Mesendoderm (in vitro differentiated cells): ENCODE measurements at regions not wholly inside any gene's neighbourhood (a gene's known extent, or its start where the extent isn't known, plus 50 kb on each side); places are given as distances from the start of the nearest gene placed in this dataset.

Experiments
- DNase-seq: peaks from one replicate; pipeline ENCODE4 v3.0.0; 2013
- H2AK5ac ChIP-seq: 2 replicates; pipeline ENCODE4 v1.6.1; 2013; ENCODE audit warnings: low read length, inconsistent platforms
- H2BK120ac ChIP-seq: 2 replicates; pipeline ENCODE4 v1.6.1; 2013; ENCODE audit warnings: low read depth, mild to moderate bottlenecking, low read length, moderate library complexity, mixed read lengths
- H2BK15ac ChIP-seq: replicated peaks from 2 replicates; pipeline ENCODE4 v1.6.1; 2013; ENCODE audit warnings: low read depth, mild to moderate bottlenecking, moderate library complexity
- H2BK5ac ChIP-seq: 2 replicates; pipeline ENCODE4 v1.6.1; 2013; ENCODE audit warnings: low read length, inconsistent platforms
- H3K18ac ChIP-seq: 2 replicates; pipeline ENCODE4 v1.6.1; 2013; ENCODE audit warnings: mild to moderate bottlenecking, low read length, mixed read lengths
- H3K23ac ChIP-seq: one replicate; pipeline ENCODE4 v1.6.1; 2013; ENCODE audit warnings: low read length
- H3K27ac ChIP-seq: 2 replicates; pipeline ENCODE4 v1.5.1; 2013; ENCODE audit warnings: low read depth, mild to moderate bottlenecking, inconsistent platforms, low read length, moderate library complexity
- H3K27me3 ChIP-seq: 2 replicates; pipeline ENCODE4 v1.6.1; 2013; ENCODE audit warnings: low read length, control low read depth, mild to moderate bottlenecking, inconsistent platforms; ENCODE audit not compliant: insufficient read depth, poor library complexity
- H3K36me3 ChIP-seq: 2 replicates; pipeline ENCODE4 v1.6.1; 2013; ENCODE audit warnings: low read length, inconsistent platforms; ENCODE audit not compliant: control insufficient read depth, insufficient read depth
- H3K4ac ChIP-seq: one replicate; pipeline ENCODE4 v1.6.1; 2013; ENCODE audit warnings: low read depth, mild to moderate bottlenecking, low read length, moderate library complexity
- H3K4me1 ChIP-seq: 2 replicates; pipeline ENCODE4 v1.6.1; 2013; ENCODE audit warnings: low read depth, low read length, inconsistent platforms; ENCODE audit not compliant: control insufficient read depth
- H3K4me2 ChIP-seq: 2 replicates; pipeline ENCODE4 v1.6.1; 2013; ENCODE audit warnings: low read length
- H3K4me3 ChIP-seq: 2 replicates; pipeline ENCODE4 v1.5.1; 2013; ENCODE audit warnings: mild to moderate bottlenecking, low read length
- H3K56ac ChIP-seq: one replicate; pipeline ENCODE4 v1.6.1; 2013; ENCODE audit warnings: low read length
- H3K79me1 ChIP-seq: 2 replicates; pipeline ENCODE4 v1.6.1; 2013; ENCODE audit warnings: low read length, inconsistent platforms
- H3K79me2 ChIP-seq: 2 replicates; pipeline ENCODE4 v1.6.1; 2013; ENCODE audit warnings: mild to moderate bottlenecking, low read length; ENCODE audit not compliant: control insufficient read depth, insufficient read depth
- H3K9ac ChIP-seq: 2 replicates; pipeline ENCODE4 v1.6.1; 2013; ENCODE audit warnings: low read length, inconsistent platforms
- H4K5ac ChIP-seq: one replicate; pipeline ENCODE4 v1.6.1; 2013; ENCODE audit warnings: low read length
- H4K8ac ChIP-seq: one replicate; pipeline ENCODE4 v1.6.1; 2013; ENCODE audit warnings: low read depth, mild to moderate bottlenecking, control low read depth, low read length, moderate library complexity
- WGBS: extraction: QIAGEN DNeasy Blood & Tissue Kit; methylation state at CpG from one replicate; pipeline ENCODE4 v1.1.7; 2013; ENCODE audit warnings: low lambda C conversion rate, missing lambda C conversion rate; ENCODE audit not compliant: insufficient coverage; ENCODE audit errors: extremely low coverage; 5-methylcytosine and 5-hydroxymethylcytosine counted together

GRCh38 chr11:116644201-116644940, 128.4 kb downstream of the BUD13 start:
- H3K9ac ChIP-seq, result no peak overlapping the region
- no peak overlapping the region for H2BK15ac ChIP-seq
- H3K36me3 ChIP-seq, result no peaks in the 10 kb centered on the region
- H3K79me2 ChIP-seq, result no peaks in the 10 kb centered on the region
- no peak overlapping the region for H3K4me3 ChIP-seq
- H2BK120ac ChIP-seq, result no peak overlapping the region
- no peaks in the 10 kb centered on the region for H3K4me1 ChIP-seq
- no peaks in the 10 kb centered on the region for H3K27me3 ChIP-seq
- no peak overlapping the region for H3K18ac ChIP-seq
- H3K56ac ChIP-seq, result no peak overlapping the region
- H3K79me1 ChIP-seq, result no peaks in the 10 kb centered on the region
- no peak overlapping the region for H3K23ac ChIP-seq
- no peak overlapping the region for H3K4ac ChIP-seq
- no peak overlapping the region for H4K5ac ChIP-seq
- H4K8ac ChIP-seq, result no peak overlapping the region
- H2BK5ac ChIP-seq, result no peak overlapping the region
- H3K4me2 ChIP-seq, result no peak overlapping the region
- H3K27ac ChIP-seq, result no peak overlapping the region
- no peak overlapping the region for H2AK5ac ChIP-seq
- WGBS, result no CpG with 5 or more reads among the region's 16 CpGs
- DNase-seq, result no peak

DNA sequence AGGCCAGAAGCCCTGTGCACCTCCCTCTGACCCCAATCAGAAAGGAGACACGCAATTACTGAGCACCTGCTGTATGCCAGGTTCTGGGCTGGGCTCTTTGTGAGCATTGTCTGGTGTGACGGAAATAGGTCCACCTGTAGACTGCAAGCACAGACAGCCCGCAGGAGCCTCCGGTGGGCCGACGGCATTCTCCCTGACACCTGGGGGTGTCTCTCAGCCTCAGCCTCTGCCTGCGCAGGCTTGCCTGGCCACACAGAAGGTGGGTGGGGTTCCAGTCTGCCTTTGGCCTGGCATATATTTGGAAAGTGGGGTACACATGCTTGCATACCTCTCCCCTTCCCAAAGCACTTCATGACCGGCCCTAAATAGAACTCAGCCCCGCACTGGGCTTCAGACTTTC, 129.3 kb downstream of the BUD13 start:
- H3K4me2 ChIP-seq, result no peak overlapping the region
- H3K4ac ChIP-seq, result no peak overlapping the region
- no peak overlapping the region for H4K5ac ChIP-seq
- H3K27me3 ChIP-seq, result no peaks in the 10 kb centered on the region
- no peaks in the 10 kb centered on the region for H3K79me2 ChIP-seq
- no peak overlapping the region for H3K23ac ChIP-seq
- H3K18ac ChIP-seq, result no peak overlapping the region
- no peak overlapping the region for H2BK5ac ChIP-seq
- H3K27ac ChIP-seq, result no peak overlapping the region
- WGBS, result no CpG with 5 or more reads among the region's 9 CpGs
- no peak overlapping the region for H2BK15ac ChIP-seq
- H3K4me1 ChIP-seq, result no peaks in the 10 kb centered on the region
- H2AK5ac ChIP-seq, result no peak overlapping the region
- no peak overlapping the region for H2BK120ac ChIP-seq
- no peak overlapping the region for H3K4me3 ChIP-seq
- H3K36me3 ChIP-seq, result no peaks in the 10 kb centered on the region
- no peaks in the 10 kb centered on the region for H3K79me1 ChIP-seq
- DNase-seq, result no peak
- no peak overlapping the region for H3K9ac ChIP-seq
- H3K56ac ChIP-seq, result no peak overlapping the region
- H4K8ac ChIP-seq, result no peak overlapping the region

- no peak overlapping the region for H2BK120ac ChIP-seq
- H4K5ac ChIP-seq, result no peak overlapping the region
- no peak overlapping the region for H3K4ac ChIP-seq
- H2BK5ac ChIP-seq, result no peak overlapping the region
- no peak for DNase-seq
- H4K8ac ChIP-seq, result no peak overlapping the region
- H2AK5ac ChIP-seq, result no peak overlapping the region
- H3K79me2 ChIP-seq, result no peaks in the 10 kb centered on the region
- H3K56ac ChIP-seq, result no peak overlapping the region
- no peak overlapping the region for H3K27ac ChIP-seq
- H3K4me3 ChIP-seq, result no peak overlapping the region
- no peak overlapping the region for H3K9ac ChIP-seq
- no peaks in the 10 kb centered on the region for H3K79me1 ChIP-seq
- H3K4me1 ChIP-seq, result no peaks in the 10 kb centered on the region
- no peaks in the 10 kb centered on the region for H3K36me3 ChIP-seq
- no peak overlapping the region for H3K23ac ChIP-seq
- H3K18ac ChIP-seq, result no peak overlapping the region
- H3K4me2 ChIP-seq, result no peak overlapping the region
- no peaks in the 10 kb centered on the region for H3K27me3 ChIP-seq
- H2BK15ac ChIP-seq, result no peak overlapping the region
These were observed 129.9 kb downstream of the BUD13 start for GRCh38 chr11:116642902-116643301.

DNA sequence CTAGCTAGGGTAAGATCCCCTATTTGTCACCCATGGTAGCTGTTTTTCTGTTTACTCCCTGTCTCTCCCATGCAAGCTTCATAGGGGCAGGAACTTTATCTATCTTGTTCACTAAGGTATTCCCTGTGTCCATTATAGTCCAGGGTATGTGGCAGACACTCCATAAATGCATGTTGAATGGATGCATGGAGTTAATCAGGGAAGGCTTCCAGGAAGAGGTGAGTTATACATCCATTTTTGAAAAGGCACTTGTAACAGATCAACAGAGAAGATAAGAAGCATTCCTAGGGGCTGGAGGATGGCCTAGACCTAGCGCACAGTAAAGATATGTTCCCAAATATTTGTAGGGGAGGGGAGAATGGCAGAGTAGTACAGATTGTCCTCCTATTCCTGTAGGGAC, 130.3 kb downstream of the BUD13 start:
- Histone ChIP-seq H3K18ac (no peak overlapping the region), H3K56ac (no peak overlapping the region), H3K9ac (no peak overlapping the region), H4K5ac (no peak overlapping the region), H3K23ac (no peak overlapping the region), H2BK5ac (no peak overlapping the region), H3K27ac (no peak overlapping the region), H4K8ac (no peak overlapping the region), H3K79me2 (no peaks in the 10 kb centered on the region), H2BK120ac (no peak overlapping the region), H3K4me2 (no peak overlapping the region), H2AK5ac (no peak overlapping the region), H3K36me3 (no peaks in the 10 kb centered on the region), H3K4me1 (no peaks in the 10 kb centered on the region), H3K4ac (no peak overlapping the region), H2BK15ac (no peak overlapping the region), H3K27me3 (no peaks in the 10 kb centered on the region), H3K79me1 (no peaks in the 10 kb centered on the region), H3K4me3 (no peak overlapping the region)
- no peak for DNase-seq
- no CpG with 5 or more reads among the region's 1 CpG for WGBS

GRCh38 chr11:116641561-116642045, 131.2 kb downstream of the BUD13 start:
- Histone ChIP-seq H3K4ac (no peak overlapping the region), H2BK120ac (no peak overlapping the region), H3K18ac (no peak overlapping the region), H3K4me1 (no peaks in the 10 kb centered on the region), H3K27me3 (no peaks in the 10 kb centered on the region), H3K79me1 (no peaks in the 10 kb centered on the region), H2AK5ac (no peak overlapping the region), H3K4me2 (no peak overlapping the region), H3K27ac (no peak overlapping the region), H3K4me3 (no peak overlapping the region), H4K5ac (no peak overlapping the region), H2BK15ac (no peak overlapping the region), H3K79me2 (no peaks in the 10 kb centered on the region), H3K9ac (no peak overlapping the region), H3K56ac (no peak overlapping the region), H3K36me3 (no peaks in the 10 kb centered on the region), H4K8ac (no peak overlapping the region), H2BK5ac (no peak overlapping the region), H3K23ac (no peak overlapping the region)
- WGBS, result no CpG with 5 or more reads among the region's 11 CpGs
- peak; percentile 60 for DNase-seq
